ENCODE measurements at regions not wholly inside any gene's neighbourhood (a gene's known extent, or its start where the extent isn't known, plus 50 kb on each side); places are given as distances from the start of the nearest gene placed in this dataset.

GRCh38 chr5:173507171-173507570 lies 109.3 kb downstream of the BOD1 start:
- H3K4me3 ChIP-seq (ENCODE audit: low read depth in 2 of 2, low read length in 1 of 2), result no peak overlapping the region
- no peaks in the 10 kb centered on the region for H3K9me2 ChIP-seq
- H2AFZ ChIP-seq (ENCODE audit: low read depth), result no peak overlapping the region
- H3K9me3 ChIP-seq, result no peaks in the 10 kb centered on the region
- WGBS (ENCODE audit: low lambda C conversion rate), result 64% methylated on average over 5 of the region's 5 CpGs
- no peak overlapping the region for H3K27ac ChIP-seq (ENCODE audit: low read depth in 2 of 2, low read length in 1 of 2)
- ChIA-PET POLR2A (no interaction called here), CTCF (no interaction called here)
- H3K79me2 ChIP-seq (ENCODE audit: insufficient read depth), result no peaks in the 10 kb centered on the region
- TF ChIP-seq MAX (IDR thresholded peaks at IDR 0.05; ENCODE audit: low read depth) (no peak), MEF2A (IDR thresholded peaks at IDR 0.05; ENCODE audit: borderline replicate concordance, low read depth) (no peak)
- no peaks in the 10 kb centered on the region for H4K20me1 ChIP-seq (ENCODE audit: insufficient read depth)
- H3K4me2 ChIP-seq, result no peak overlapping the region
- no peak overlapping the region for H3K9ac ChIP-seq
- no peak for DNase-seq
- no peaks in the 10 kb centered on the region for H3F3A ChIP-seq (replicated peaks; ENCODE audit: insufficient read depth)
- no peaks in the 10 kb centered on the region for H3K27me3 ChIP-seq (ENCODE audit: insufficient read depth)
- no peaks in the 10 kb centered on the region for H3K36me3 ChIP-seq (replicated peaks in 1 of 2; ENCODE audit: control insufficient read depth in 1 of 2, insufficient read depth in 2 of 2, low read length in 1 of 2)
- no peaks in the 10 kb centered on the region for H3K4me1 ChIP-seq (ENCODE audit: control insufficient read depth in 1 of 2, insufficient read depth in 2 of 2, low read depth in 1 of 2, low read length in 1 of 2)

GRCh38 chr5:173505634-173506033 lies 110.8 kb downstream of the BOD1 start:
- H3K27ac ChIP-seq (ENCODE audit: low read depth in 2 of 2, low read length in 1 of 2), result no peak overlapping the region
- 33% methylated on average over 3 of the region's 3 CpGs for WGBS (ENCODE audit: low lambda C conversion rate)
- no peaks in the 10 kb centered on the region for H3K79me2 ChIP-seq (ENCODE audit: insufficient read depth)
- H2AFZ ChIP-seq (ENCODE audit: low read depth), result no peak overlapping the region
- no peak for TF ChIP-seq FOXM1 (IDR thresholded peaks at IDR 0.05; ENCODE audit: low read depth)
- TF ChIP-seq JUND (IDR thresholded peaks at IDR 0.05), result no peak
- no peak for TF ChIP-seq RAD21 (IDR thresholded peaks at IDR 0.05; ENCODE audit: low read length)
- no peak for TF ChIP-seq GABPA (IDR thresholded peaks at IDR 0.05; ENCODE audit: low read depth)
- TF ChIP-seq SIN3A (IDR thresholded peaks at IDR 0.05; ENCODE audit: borderline replicate concordance, low read depth, low read length), result no peak
- no peak for TF ChIP-seq CTCF (IDR thresholded peaks at IDR 0.05)
- TF ChIP-seq RFX5 (IDR thresholded peaks at IDR 0.05; ENCODE audit: low read length), result no peak
- TF ChIP-seq FOSL2 (IDR thresholded peaks at IDR 0.05; ENCODE audit: borderline replicate concordance, low read depth), result no peak
- TF ChIP-seq TEAD4 (IDR thresholded peaks at IDR 0.05; ENCODE audit: borderline replicate concordance, insufficient read depth), result no peak
- TF ChIP-seq ELF1 (IDR thresholded peaks at IDR 0.05), result no peak
- no peak for TF ChIP-seq IRF3 (IDR thresholded peaks at IDR 0.05; ENCODE audit: low read depth, low read length)
- no peak for TF ChIP-seq GATA2 (CRISPR knock-in tag; IDR thresholded peaks at IDR 0.05)
- no peak for TF ChIP-seq RCOR1 (IDR thresholded peaks at IDR 0.05; ENCODE audit: low read length)
- no peak for TF ChIP-seq MAX (IDR thresholded peaks at IDR 0.05; ENCODE audit: low read depth)
- no peak for TF ChIP-seq SMC3 (IDR thresholded peaks at IDR 0.05; ENCODE audit: low read depth, low read length)
- no peak for TF ChIP-seq CHD2 (IDR thresholded peaks at IDR 0.05; ENCODE audit: low read length, partially characterized antibody)
- TF ChIP-seq POLR2AphosphoS5 (IDR thresholded peaks at IDR 0.05; ENCODE audit: low read depth, low read length), result no peak
- no peak for TF ChIP-seq YY1 (IDR thresholded peaks at IDR 0.05; ENCODE audit: low read depth)
- no peak for TF ChIP-seq MEF2A (IDR thresholded peaks at IDR 0.05; ENCODE audit: borderline replicate concordance, low read depth)
- H3K9me2 ChIP-seq, result no peaks in the 10 kb centered on the region
- H3K4me1 ChIP-seq (ENCODE audit: control insufficient read depth in 1 of 2, insufficient read depth in 2 of 2, low read depth in 1 of 2, low read length in 1 of 2), result no peaks in the 10 kb centered on the region
- no peak overlapping the region for H3K4me2 ChIP-seq
- no peak for DNase-seq
- no peaks in the 10 kb centered on the region for H3K9me3 ChIP-seq
- H3K9ac ChIP-seq, result no peak overlapping the region
- POLR2A ChIA-PET, result no interaction called here
- CTCF ChIA-PET, result no interaction called here
- H4K20me1 ChIP-seq (ENCODE audit: insufficient read depth), result no peaks in the 10 kb centered on the region
- H3K36me3 ChIP-seq (replicated peaks in 1 of 2; ENCODE audit: control insufficient read depth in 1 of 2, insufficient read depth in 2 of 2, low read length in 1 of 2), result no peaks in the 10 kb centered on the region
- no peaks in the 10 kb centered on the region for H3K27me3 ChIP-seq (ENCODE audit: insufficient read depth)
- H3K4me3 ChIP-seq (ENCODE audit: low read depth in 2 of 2, low read length in 1 of 2), result no peak overlapping the region
- H3F3A ChIP-seq (replicated peaks; ENCODE audit: insufficient read depth), result no peaks in the 10 kb centered on the region
